Ishikawa (cell line): ENCODE measurements at regions not wholly inside any gene's neighbourhood (a gene's known extent, or its start where the extent isn't known, plus 50 kb on each side); places are given as distances from the start of the nearest gene placed in this dataset.

ENCODE experiments used
- CREB1 ChIP-seq: IDR thresholded peaks from 2 replicates; pipeline ENCODE4 v1.6.1; 2012; ENCODE audit warnings: low read depth
- EP300 ChIP-seq: IDR thresholded peaks from 2 replicates; pipeline ENCODE4 v1.6.1; 2012; ENCODE audit warnings: borderline replicate concordance
- FOXM1 ChIP-seq: IDR thresholded peaks from 2 replicates; pipeline ENCODE4 v1.6.1; 2012; ENCODE audit warnings: low read depth, borderline replicate concordance
- MAX ChIP-seq: IDR thresholded peaks from 2 replicates; pipeline ENCODE4 v1.6.1; 2012
- NFIC ChIP-seq: IDR thresholded peaks from 2 replicates; pipeline ENCODE4 v1.6.1; 2012
- TAF1 ChIP-seq: IDR thresholded peaks from 2 replicates; pipeline ENCODE4 v1.6.1; 2012; ENCODE audit warnings: low read depth, mild to moderate bottlenecking
- TCF12 ChIP-seq: IDR thresholded peaks from 2 replicates; pipeline ENCODE4 v1.6.1; 2012; ENCODE audit warnings: low read depth
- TEAD4 ChIP-seq: IDR thresholded peaks from 2 replicates; pipeline ENCODE4 v1.6.1; 2012
- YY1 ChIP-seq: IDR thresholded peaks from 2 replicates; pipeline ENCODE4 v1.6.1; 2012; ENCODE audit warnings: low read depth
- ZBTB7A ChIP-seq: IDR thresholded peaks from 2 replicates; pipeline ENCODE4 v1.6.1; 2012; ENCODE audit warnings: low read depth

- TF ChIP-seq MAX: no peak
- no peak for TF ChIP-seq EP300
- TF ChIP-seq NFIC: no peak
- no peak for TF ChIP-seq ZBTB7A
- TF ChIP-seq TEAD4: no peak
- no peak for TF ChIP-seq TAF1
- no peak for TF ChIP-seq YY1
- no peak for TF ChIP-seq CREB1
- TF ChIP-seq TCF12: no peak
- TF ChIP-seq FOXM1: no peak
Observed at GRCh38 chr9:99438596-99438995, 216.5 kb downstream of the SEC61B start.
